Smooth muscle cell (in vitro differentiated cells): ENCODE measurements at regions not wholly inside any gene's neighbourhood (a gene's known extent, or its start where the extent isn't known, plus 50 kb on each side); places are given as distances from the start of the nearest gene placed in this dataset.

Source experiments
- DNase-seq: peaks from one replicate; lab custom pipeline; 2025; ENCODE audit not compliant: unreplicated experiment; lab: John Stamatoyannopoulos, UW
- H2AFZ ChIP-seq: fragments of 200-600 bp; sonication (generic); 2 replicates; pipeline ENCODE4 v1.6.0; 2016; ENCODE audit warnings: antibody characterized with exemption, low read depth, mild to moderate bottlenecking
- H3F3A ChIP-seq: fragments of 200-600 bp; sonication (generic); 2 replicates; pipeline ENCODE4 v1.6.0; 2017; ENCODE audit warnings: antibody characterized with exemption, low read depth
- H3K27ac ChIP-seq: fragments of 200-600 bp; sonication (generic); 2 replicates; pipeline ENCODE4 v1.5.1; 2016; ENCODE audit warnings: low read depth, mild to moderate bottlenecking
- H3K27me3 ChIP-seq: fragments of 200-600 bp; sonication (generic); 2 replicates; pipeline ENCODE4 v1.6.1; 2016; ENCODE audit warnings: low read depth, mild to moderate bottlenecking
- H3K36me3 ChIP-seq: fragments of 200-600 bp; sonication (generic); 2 replicates; pipeline ENCODE4 v1.5.1; 2016; ENCODE audit warnings: low read depth
- H3K4me1 ChIP-seq: fragments of 200-600 bp; sonication (generic); 2 replicates; pipeline ENCODE4 v1.5.1; 2016; ENCODE audit warnings: low read depth
- H3K4me2 ChIP-seq: fragments of 200-600 bp; sonication (generic); 2 replicates; pipeline ENCODE4 v1.6.0; 2016; ENCODE audit warnings: mild to moderate bottlenecking
- H3K4me3 ChIP-seq: fragments of 200-600 bp; sonication (generic); 2 replicates; pipeline ENCODE4 v1.5.1; 2016; ENCODE audit warnings: mild to moderate bottlenecking
- H3K79me2 ChIP-seq: fragments of 200-600 bp; sonication (generic); 2 replicates; pipeline ENCODE4 v1.6.0; 2016; ENCODE audit warnings: low read depth, mild to moderate bottlenecking
- H3K9ac ChIP-seq: fragments of 200-600 bp; sonication (generic); 2 replicates; pipeline ENCODE4 v1.6.0; 2016; ENCODE audit warnings: low read depth
- H3K9me3 ChIP-seq: fragments of 200-600 bp; sonication (generic); replicated peaks from 2 replicates; pipeline ENCODE4 v1.5.1; 2016; ENCODE audit warnings: low read depth
- H4K20me1 ChIP-seq: fragments of 200-600 bp; sonication (generic); 2 replicates; pipeline ENCODE4 v1.6.0; 2016; ENCODE audit warnings: low read depth
- CTCF ChIP-seq: fragments of 200-600 bp; sonication (generic); IDR thresholded peaks from 2 replicates; pipeline ENCODE4 v1.5.1; 2017; ENCODE audit warnings: borderline replicate concordance, mild to moderate bottlenecking, antibody characterized with exemption; ENCODE audit not compliant: insufficient read depth, poor library complexity, severe bottlenecking
- WGBS: methylation state at CpG from one replicate; pipeline ENCODE4 v1.1.7; 2016; ENCODE audit warnings: low lambda C conversion rate; 5-methylcytosine and 5-hydroxymethylcytosine counted together

- no peak for TF ChIP-seq CTCF
- no peak overlapping the region for H3K27ac ChIP-seq
- H4K20me1 ChIP-seq = no peaks in the 10 kb centered on the region
- H3K9ac ChIP-seq = no peak overlapping the region
- DNase-seq = no peak
- no peak overlapping the region for H3K4me3 ChIP-seq
- no peaks in the 10 kb centered on the region for H3K4me1 ChIP-seq
- no peak overlapping the region for H2AFZ ChIP-seq
- H3K36me3 ChIP-seq = no peaks in the 10 kb centered on the region
- H3K79me2 ChIP-seq = no peaks in the 10 kb centered on the region
- H3K4me2 ChIP-seq = no peak overlapping the region
- no peaks in the 10 kb centered on the region for H3K9me3 ChIP-seq
- 97% methylated on average over 3 of the region's 3 CpGs for WGBS
- H3K27me3 ChIP-seq = no peaks in the 10 kb centered on the region
- no peaks in the 10 kb centered on the region for H3F3A ChIP-seq
Observed at GRCh38 chr11:60641940-60642339, 57.5 kb upstream of the MS4A8 start.

- TF ChIP-seq CTCF = no peak
- no peak overlapping the region for H2AFZ ChIP-seq
- no peaks in the 10 kb centered on the region for H3K9me3 ChIP-seq
- no peaks in the 10 kb centered on the region for H3K79me2 ChIP-seq
- H4K20me1 ChIP-seq = no peaks in the 10 kb centered on the region
- no peak overlapping the region for H3K9ac ChIP-seq
- no peak for DNase-seq
- 95% methylated on average over 27 of the region's 28 CpGs for WGBS
- no peak overlapping the region for H3K4me2 ChIP-seq
- H3K4me3 ChIP-seq = no peak overlapping the region
- H3K27me3 ChIP-seq = no peaks in the 10 kb centered on the region
- no peaks in the 10 kb centered on the region for H3F3A ChIP-seq
- H3K36me3 ChIP-seq = no peaks in the 10 kb centered on the region
- no peak overlapping the region for H3K27ac ChIP-seq
- no peaks in the 10 kb centered on the region for H3K4me1 ChIP-seq
Observed at GRCh38 chr11:60647087-60647486, 52.3 kb upstream of the MS4A8 start.
